Pulmonary artery endothelial cell (primary cell): ENCODE measurements at regions not wholly inside any gene's neighbourhood (a gene's known extent, or its start where the extent isn't known, plus 50 kb on each side); places are given as distances from the start of the nearest gene placed in this dataset.
"Not testable (repeated sequence)": the region's sequence is repeated elsewhere in the genome, so short reads cannot be mapped to it uniquely, and the experiment has no call there.

ENCODE experiments used
- DNase-seq: peaks from one replicate; pipeline ENCODE4 v3.0.0-alpha.2; 2011; ENCODE audit warnings: low read depth, low spot score

- DNase-seq: no peak
These were observed 157.6 kb upstream of the IVNS1ABP start for GRCh38 chr1:185474440-185475149.

DNA sequence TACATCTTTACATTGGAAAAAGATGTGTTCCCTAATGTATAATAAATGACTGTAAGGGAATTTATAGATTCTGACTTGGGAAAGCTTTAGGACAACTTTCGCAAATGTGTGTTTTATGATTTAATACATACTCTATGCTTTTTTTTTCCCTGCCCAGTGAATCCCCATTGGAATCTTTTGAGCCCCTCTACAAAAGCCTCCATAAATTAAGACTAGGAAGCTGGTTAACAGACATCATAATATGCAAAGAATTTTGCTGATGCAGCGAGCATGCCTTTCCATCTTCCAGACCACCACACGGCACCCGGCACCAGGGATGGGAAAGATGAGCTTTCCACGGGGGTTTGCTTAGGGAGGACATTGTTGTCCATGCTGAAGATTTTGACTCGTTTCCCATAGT lies 156.1 kb upstream of the IVNS1ABP start:
- no peak for DNase-seq

DNA sequence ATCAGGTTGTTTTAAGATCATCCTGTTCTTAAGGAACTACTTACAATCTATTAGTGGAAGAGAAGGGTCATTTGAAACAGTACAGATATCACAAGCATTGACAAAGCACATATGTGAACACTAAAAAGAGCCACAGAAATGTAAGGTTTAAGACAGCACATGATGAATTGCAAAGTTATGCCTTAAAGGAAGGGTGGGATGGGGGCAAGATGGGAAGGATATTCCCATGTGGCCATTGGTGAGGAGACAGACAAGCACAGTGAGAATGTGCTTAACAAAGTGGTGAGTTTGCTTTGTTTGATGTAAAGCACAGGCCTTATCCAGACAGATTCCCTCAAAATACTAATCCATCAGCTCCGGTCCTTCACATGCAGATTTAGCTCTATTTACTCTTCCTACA lies 151.6 kb upstream of the IVNS1ABP start:
- DNase-seq: no peak

DNA sequence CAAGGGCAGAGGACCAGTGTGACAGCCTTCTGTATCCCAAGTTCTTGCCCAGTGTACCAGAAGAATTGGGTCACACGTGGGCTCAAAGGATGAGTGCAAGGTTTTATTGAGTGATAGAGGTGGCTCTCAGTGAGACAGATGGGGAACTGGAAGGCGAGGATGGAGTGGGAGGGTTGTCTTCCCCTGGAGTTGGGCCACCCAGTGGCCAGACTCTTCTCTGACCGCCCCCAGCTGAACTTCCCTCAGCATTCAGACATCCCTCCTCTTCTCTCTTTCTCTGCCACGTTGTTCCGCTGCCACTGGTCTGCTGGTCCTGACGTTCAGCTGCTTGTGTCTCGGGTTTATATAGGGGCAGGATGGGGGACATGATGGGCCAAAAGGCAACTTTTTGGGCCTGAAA lies 150.1 kb upstream of the IVNS1ABP start:
- DNase-seq: no peak

- no peak for DNase-seq
These were observed 147.7 kb upstream of the IVNS1ABP start for GRCh38 chr1:185464777-185465176.

GRCh38 chr1:185463433-185463832 lies 146.4 kb upstream of the IVNS1ABP start:
- DNase-seq: no peak

GRCh38 chr1:185463011-185463410 lies 146.0 kb upstream of the IVNS1ABP start:
- DNase-seq: no peak

DNA sequence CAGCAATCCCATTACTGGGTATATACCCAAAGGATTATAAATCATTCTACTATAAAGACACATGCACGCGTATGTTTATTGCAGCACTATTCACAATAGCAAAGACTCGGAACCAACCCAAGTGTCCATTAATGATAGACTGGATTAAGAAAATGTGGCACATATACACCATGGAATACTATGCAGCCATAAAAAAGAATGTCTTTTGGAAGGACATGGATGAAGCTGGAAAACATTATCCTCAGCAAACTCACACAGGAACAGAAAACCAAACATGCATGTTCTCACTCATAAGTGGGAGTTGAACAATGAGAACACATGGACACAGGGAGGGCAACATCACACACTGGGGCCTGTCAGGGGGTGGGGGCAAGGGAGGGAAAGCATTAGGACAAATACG lies 143.7 kb upstream of the IVNS1ABP start:
- not testable (repeated sequence) for DNase-seq

DNA sequence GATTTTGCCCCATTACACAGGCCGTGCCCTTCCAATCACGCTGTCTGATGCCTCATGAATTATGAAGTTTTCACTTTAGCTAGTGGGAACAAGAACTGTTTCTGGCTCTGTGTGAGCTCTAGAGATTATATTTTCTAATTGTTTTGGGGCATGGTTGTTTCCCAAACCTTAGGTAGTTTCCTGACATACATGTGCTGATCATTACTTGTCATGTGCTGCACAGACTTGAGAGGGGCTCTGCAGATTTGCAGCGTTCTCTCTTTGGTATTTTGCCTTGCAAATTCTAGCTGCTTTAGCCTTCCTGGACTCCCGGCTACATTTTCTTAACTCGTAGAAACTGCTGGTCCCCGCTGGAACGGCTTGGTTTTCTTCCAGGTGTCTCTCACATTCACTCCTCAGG lies 142.1 kb upstream of the IVNS1ABP start:
- DNase-seq: no peak

GRCh38 chr1:185458670-185459069 lies 141.6 kb upstream of the IVNS1ABP start:
- DNase-seq: no peak

GRCh38 chr1:185453496-185454192 lies 136.6 kb upstream of the IVNS1ABP start:
- no peak for DNase-seq

DNA sequence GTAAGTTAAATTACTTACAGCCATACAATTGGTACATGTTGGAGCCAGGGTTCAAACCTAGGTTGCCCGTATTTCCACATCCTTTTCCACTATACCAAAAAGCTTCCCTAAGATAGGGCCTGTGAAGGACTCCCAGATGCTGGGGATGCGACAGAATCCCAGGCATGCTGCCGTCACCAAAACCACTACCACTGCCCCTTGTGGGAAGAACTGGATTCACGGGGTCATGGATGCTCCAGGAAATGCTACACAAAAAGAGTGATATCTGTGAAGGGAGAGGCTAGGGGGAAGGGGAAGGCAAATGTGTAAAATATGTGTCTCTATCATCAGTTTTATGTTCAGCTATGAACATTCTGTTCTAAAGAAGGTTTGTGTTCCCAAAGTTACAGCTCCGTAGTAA lies 133.9 kb upstream of the IVNS1ABP start:
- no peak for DNase-seq

DNA sequence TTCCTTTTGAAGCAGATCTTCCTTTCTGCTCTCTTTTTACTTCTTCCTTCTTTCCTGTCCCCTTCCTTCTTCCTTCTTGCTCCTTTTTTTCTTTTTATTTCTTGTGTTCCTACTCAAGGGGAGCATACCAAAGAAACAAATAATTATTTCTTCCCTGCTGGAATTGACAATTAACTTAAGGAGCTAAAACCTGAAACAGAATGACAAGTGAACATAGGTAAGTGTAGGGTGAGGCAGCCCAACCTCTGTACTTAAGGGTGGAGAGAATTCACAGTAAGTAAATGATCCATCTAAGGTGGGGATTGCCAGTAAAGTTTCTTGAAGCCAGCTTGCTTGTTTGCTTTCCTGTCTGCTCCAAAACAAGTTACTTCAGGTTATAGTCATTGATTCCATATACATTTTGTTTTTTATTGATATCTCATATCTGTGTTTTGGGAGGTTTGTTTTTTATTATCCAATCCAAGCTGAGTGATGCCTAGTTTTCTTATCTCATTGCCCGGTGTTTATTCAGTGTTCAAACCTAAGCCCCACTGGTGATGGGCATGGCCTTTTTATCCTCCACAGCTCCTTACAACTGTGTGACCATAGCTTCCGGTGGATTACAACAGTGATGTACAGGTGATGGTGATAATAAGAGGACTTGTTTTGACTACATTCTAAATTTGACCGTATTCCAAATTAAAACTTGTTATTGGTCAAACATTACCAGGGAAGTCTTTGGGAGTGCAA lies 133.2 kb upstream of the IVNS1ABP start:
- no peak for DNase-seq

DNA sequence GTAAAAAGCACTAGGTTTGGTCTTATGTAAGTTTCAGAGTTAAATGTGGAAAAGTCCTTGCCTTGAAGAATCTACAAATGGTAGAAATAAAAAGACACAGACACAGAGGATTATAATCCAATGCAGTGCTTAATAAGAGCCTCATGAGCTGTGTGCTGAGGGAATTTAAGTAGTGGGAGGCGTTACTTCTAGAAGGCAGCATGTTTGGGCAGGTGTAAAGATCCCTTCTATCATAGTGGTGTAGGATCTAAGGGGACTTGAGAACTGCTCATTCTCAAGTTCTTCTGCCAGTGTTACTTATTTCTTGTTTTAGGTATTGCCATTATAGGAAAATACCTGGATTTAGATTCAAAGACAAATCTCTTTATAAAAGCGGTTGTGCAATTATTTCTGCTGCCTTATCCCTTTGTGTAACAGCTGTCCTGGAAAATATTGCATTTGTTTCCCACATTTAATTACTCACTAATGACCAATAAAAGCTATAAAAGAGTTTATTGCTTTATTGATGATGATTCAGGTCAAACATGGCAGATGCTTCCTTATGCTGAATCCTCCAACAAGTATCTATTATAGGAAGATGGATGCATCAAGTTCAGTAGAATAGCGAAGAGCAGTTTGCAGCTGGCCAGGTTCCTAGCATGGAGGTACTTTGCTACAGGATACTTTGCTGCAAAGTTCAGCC lies 132.5 kb upstream of the IVNS1ABP start:
- no peak for DNase-seq

DNA sequence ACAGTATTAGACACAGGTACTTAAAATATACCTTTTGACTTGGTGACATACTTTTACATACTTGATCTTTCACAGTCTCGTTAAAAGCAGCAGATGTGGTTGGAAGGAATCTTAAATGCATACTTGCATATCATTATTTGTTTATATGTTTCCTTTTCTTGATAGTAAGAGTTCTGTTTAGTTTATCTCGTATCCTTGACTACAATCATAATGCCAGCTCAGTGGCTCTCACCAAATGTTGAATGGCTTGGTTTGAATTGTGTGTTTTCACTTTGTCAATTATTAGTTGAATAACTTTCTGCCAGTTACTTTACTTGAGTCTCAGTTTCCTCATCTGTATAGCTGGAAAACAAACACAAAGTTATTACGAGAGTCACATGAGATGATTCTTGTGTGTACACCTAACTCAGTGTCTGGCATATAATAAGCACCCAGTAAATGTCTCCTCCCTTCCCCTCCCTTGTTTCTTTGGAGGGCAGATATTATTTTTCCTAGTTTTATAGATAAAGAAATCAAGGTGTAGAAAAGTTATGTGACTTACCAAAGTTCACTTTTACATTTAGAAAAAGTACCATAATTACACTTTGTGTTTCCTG lies 131.6 kb upstream of the IVNS1ABP start:
- no peak for DNase-seq

DNA sequence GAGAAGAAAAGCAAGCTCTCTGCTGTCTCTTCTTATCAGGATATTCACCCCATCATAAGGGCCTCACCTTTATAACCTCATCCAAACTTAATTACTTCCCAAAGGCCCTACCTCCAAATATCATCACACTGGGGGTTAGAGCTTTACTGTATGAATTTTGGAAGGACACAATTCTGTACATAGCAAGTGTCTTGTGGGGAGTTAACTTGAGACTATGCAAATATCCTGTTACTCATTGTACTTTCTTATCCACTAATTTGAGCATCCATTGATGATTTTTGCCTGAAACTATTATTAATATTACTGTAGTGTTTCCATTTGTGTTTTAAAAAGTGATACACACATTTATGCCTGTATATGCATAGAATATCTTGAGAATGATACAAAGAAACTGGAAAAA lies 129.1 kb upstream of the IVNS1ABP start:
- no peak for DNase-seq

DNA sequence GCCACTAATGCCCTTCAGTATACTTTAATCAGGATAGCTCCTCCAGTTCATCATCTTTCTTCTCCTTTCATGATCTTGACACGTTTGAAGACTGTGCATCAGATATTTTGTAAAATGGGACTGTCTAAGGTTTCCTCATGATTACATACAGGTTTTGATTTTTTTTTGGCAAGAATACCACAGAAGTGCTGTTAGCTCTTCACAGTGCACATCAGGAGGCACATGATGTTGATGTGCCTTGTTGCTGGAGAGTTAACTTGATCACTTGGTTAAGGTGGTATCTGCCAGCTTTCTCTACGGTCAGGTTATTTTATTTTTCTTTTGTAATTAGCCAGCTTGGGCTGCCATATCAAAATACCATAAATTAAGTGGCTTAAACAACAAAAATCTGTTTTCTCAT lies 128.6 kb upstream of the IVNS1ABP start:
- no peak for DNase-seq

GRCh38 chr1:185444676-185445075 lies 127.6 kb upstream of the IVNS1ABP start:
- DNase-seq: no peak

DNA sequence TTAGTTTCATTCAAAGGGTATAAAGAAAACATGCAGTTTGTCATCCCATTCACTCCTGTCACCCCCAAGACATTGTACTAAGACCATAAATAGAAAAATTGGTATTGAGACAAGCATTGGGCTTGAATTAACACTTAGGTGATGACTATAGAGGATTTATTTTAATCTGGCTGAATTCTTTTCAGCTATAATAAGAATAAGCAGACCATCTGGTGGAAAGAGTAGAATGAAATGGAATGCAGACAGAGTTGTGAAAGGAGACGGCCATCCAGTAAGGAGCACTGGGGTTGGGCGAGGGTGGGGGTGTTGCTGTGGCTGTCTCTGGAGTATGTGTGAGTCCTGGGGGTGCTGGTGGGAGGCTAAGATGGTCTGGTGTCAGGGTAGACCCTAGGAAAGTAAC lies 125.0 kb upstream of the IVNS1ABP start:
- DNase-seq: no peak

GRCh38 chr1:185441605-185442004 lies 124.6 kb upstream of the IVNS1ABP start:
- DNase-seq: no peak

DNA sequence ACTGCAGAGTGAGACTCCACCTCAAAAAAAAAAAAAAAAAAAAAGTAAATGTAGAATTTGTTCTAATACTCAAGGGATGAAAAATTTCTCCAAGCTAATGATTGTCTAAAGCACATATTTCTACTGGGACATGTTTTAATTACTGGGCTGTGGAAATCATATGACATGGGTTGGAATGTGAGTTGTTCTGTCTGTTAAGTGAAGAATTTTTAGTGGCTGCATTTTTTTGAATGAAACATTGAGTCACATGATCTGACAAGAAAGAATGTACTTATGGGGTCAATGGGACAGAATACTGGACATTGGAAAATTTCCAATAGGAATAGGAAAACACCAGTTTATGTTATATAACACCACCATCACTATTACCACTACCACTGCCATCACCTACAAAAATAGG lies 123.8 kb upstream of the IVNS1ABP start:
- DNase-seq: no peak
